ENCODE measurements at regions not wholly inside any gene's neighbourhood (a gene's known extent, or its start where the extent isn't known, plus 50 kb on each side); places are given as distances from the start of the nearest gene placed in this dataset.
"Not testable (repeated sequence)": the region's sequence is repeated elsewhere in the genome, so short reads cannot be mapped to it uniquely, and the experiment has no call there.

GRCh38 chr1:82094136-82094535 lies 293.4 kb downstream of the ADGRL2 start:
- DNase-seq = no peak

- no peak for DNase-seq
Measured at GRCh38 chr1:82091729-82092128, 291.0 kb downstream of the ADGRL2 start.

- no peak for DNase-seq
Measured at GRCh38 chr1:82091265-82091664, 290.5 kb downstream of the ADGRL2 start.

GRCh38 chr1:82090104-82090503 lies 289.4 kb downstream of the ADGRL2 start:
- no peak for DNase-seq

DNA sequence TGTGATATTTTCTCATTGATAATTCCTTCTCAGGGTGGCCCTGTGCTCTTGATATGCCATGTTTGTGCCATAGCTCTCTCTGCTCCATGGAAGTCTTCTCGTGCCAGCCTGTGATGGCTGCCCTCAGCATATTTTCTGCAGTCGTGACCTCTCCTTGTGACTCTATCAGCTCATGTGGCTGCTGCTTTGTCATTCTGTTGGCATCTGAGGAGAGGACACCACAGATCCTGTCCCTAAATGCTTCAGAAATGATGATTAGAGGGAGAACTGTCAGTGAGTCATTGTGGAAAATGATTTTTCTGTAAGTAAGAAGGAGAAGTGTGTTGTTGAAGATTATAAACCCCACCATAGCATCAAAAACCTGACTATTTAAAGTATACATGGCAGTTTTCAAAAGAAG lies 286.0 kb downstream of the ADGRL2 start:
- no peak for DNase-seq

- no peak for DNase-seq
Measured at GRCh38 chr1:82079607-82080006, 278.9 kb downstream of the ADGRL2 start.

- no peak for DNase-seq
Measured at GRCh38 chr1:82073659-82074058, 272.9 kb downstream of the ADGRL2 start.

- DNase-seq = no peak
Measured at GRCh38 chr1:82073071-82073470, 272.3 kb downstream of the ADGRL2 start.

- DNase-seq = no peak
Measured at GRCh38 chr1:82065916-82066315, 265.2 kb downstream of the ADGRL2 start.

DNA sequence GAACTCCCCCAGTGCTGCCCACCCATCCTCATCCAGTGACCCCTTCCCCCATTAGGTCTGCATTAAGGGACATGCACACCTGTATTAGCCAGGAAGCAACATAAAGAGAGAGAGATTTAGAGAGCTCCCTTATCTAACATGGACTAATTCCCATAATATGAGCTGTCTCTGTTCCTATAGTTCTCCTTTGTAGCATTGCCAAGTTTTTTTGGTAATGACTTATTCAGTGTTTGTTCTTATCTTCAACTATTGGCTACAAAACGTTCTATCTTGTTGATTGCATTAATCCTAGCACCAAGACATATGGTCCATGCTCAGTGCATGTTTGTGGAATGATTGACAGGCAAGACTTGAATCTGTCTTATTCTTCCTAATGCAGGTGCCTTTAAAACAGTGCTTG lies 264.0 kb downstream of the ADGRL2 start:
- no peak for DNase-seq

- no peak for DNase-seq
Measured at GRCh38 chr1:82062206-82062605, 261.5 kb downstream of the ADGRL2 start.

- DNase-seq = no peak
Measured at GRCh38 chr1:82059959-82060358, 259.2 kb downstream of the ADGRL2 start.

GRCh38 chr1:82057011-82057410 lies 256.3 kb downstream of the ADGRL2 start:
- no peak for DNase-seq

DNA sequence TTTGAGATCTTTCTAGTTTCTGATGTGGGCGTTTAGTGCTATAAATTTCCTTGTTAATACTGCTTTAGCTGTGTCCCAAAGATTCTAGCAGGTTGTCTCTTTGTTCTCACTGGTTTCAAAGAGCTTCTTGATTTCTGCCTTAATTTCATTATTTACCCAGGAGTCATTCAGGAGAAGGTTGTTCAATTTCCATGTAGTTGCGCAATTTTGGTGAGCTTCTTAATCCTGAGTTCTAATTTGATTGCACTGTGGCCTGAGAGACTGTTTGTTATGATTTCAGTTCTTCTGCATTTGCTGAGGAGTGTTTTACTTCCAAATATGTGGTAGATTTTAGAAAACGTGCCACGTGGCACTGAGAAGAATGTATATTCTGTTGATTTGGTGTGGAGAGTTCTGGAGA lies 254.6 kb downstream of the ADGRL2 start:
- not testable (repeated sequence) for DNase-seq

- DNase-seq = no peak
Measured at GRCh38 chr1:82052563-82052962, 251.8 kb downstream of the ADGRL2 start.

GRCh38 chr1:82048596-82048995 lies 247.9 kb downstream of the ADGRL2 start:
- DNase-seq = no peak

DNA sequence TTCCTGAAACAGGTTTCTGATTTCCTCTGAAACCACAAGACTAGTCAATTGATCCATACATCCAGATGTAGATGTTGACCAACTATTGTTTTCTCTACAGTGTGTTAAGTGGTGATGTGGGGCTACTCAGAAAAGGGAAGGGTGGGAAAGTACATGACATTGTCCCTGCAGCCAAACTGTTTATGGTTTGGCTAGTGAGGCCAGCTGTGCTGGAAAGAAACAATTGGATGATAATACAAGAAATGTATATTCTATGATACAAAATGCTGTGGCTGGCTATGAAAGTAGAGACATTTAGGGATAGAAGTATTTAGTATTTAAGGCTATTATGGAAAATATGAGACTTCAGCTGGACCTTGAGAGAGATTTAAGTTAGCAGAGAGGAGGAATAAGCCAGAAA lies 244.5 kb downstream of the ADGRL2 start:
- DNase-seq = peak; percentile 47

DNA sequence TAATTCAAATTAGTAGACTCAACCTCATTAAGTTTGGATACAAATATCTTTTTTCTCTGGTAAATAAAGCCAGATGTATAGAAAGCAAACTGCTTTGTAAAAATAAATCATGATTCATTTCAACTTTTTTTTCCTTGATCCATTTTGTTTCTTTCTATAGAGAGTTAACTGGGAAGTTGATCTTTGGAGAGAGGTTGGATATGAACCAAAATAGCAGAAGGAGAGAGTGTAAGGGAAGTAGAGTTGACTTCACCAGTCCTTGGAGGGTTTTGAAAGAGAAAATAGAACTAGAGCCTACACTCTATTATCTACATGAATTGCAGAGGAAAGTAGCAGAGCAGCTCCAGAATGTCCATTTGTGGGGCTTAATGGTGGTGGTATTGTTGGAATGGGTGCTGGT lies 243.8 kb downstream of the ADGRL2 start:
- DNase-seq = no peak

DNA sequence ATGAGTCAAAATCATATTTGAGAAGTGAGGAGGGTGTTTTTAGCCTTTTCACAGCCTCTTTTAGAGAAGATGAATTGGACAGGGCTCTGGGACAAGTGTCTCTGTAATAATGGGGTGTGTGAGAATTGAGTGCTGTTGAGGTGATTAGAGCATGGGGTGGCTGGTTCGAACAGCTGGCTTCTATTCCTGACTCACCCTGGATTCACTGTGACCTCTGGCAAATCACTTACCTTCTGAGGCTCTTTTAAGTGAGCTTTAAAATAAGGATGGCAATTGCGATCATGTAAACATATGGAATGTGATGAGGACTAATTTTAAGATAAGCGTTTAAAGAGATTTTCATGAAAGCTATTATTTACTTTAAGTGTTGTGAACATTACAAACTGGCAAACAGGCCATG lies 243.4 kb downstream of the ADGRL2 start:
- no peak for DNase-seq

DNA sequence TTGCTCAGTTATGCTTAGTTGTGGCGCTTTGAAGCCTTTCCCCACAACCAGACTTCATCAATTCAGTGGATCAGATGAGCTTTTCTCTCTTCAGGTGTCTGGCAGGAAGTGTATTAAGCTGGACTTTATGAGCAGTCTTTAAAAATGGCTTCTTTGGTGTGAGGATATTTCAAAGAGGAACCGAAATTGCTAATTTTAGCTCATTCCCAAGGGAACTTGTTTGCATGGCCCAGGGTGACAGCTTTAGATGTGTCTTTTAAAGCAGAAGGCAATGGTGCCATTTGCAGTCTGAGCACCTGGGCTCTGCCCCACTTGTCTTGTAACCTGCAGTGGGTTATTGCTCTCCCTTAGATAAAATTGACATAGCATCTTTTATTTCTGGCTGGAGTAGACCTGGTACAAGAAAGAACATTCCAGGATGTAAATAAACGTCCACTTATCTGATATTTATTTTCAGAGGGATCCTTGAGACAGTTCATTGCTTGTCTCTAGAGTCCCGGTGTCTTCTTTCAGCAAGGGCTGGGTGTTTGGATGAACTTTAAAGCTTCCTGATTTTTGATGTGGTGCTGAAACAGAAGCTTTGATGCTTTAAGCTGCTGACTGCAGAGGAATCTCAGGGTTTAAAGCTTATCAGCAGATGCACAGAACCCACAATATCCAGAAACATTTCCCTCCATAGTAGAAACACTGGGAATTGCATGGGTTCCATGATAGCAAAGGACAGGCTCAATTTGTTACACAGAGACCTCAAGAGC lies 241.7 kb downstream of the ADGRL2 start:
- no peak for DNase-seq
